ENCODE measurements at regions not wholly inside any gene's neighbourhood (a gene's known extent, or its start where the extent isn't known, plus 50 kb on each side); places are given as distances from the start of the nearest gene placed in this dataset.

GRCh38 chr12:92535961-92536360 lies 166.8 kb upstream of the PLEKHG7 start:
- Histone ChIP-seq H3K4me3 (ENCODE audit: low read depth, low read length, poor library complexity, severe bottlenecking) (no peak overlapping the region), H3K9me3 (ENCODE audit: low read depth, low read length, poor library complexity, severe bottlenecking) (no peaks in the 10 kb centered on the region), H3K4me1 (ENCODE audit: insufficient read depth, low read length, poor library complexity, severe bottlenecking) (peaks cover 10% of the 10 kb centered on the region), H3K27ac (ENCODE audit: low read depth, low read length, poor library complexity, severe bottlenecking) (no peak overlapping the region), H3K27me3 (replicated peaks; ENCODE audit: insufficient read depth, low read depth, low read length, poor library complexity) (no peaks in the 10 kb centered on the region), H3K36me3 (ENCODE audit: insufficient read depth, low read length, poor library complexity, severe bottlenecking) (no peaks in the 10 kb centered on the region)
- DNase-seq (ENCODE audit: low spot score) = no peak
- no TSS peak for BruUV-seq (replicated peaks)
- no peak for TF ChIP-seq EZH2 (IDR thresholded peaks at IDR 0.05; ENCODE audit: borderline replicate concordance, low read depth, low read length, poor library complexity, severe bottlenecking)
- TF ChIP-seq CTCF (conservative IDR thresholded peaks at IDR 0.05; ENCODE audit: low read depth, low read length) = no peak
- intact Hi-C loops (cut with micrococcal nuclease; ENCODE audit: unreplicated experiment) = no loop called here
- POLR2A ChIA-PET (ENCODE audit: low non-redundant PET) = no interaction called here
- CTCF ChIA-PET = no interaction called here

- H3K36me3 ChIP-seq (ENCODE audit: insufficient read depth, low read length, poor library complexity, severe bottlenecking) = no peaks in the 10 kb centered on the region
- no peak overlapping the region for H3K27ac ChIP-seq (ENCODE audit: low read depth, low read length, poor library complexity, severe bottlenecking)
- no peaks in the 10 kb centered on the region for H3K4me1 ChIP-seq (ENCODE audit: insufficient read depth, low read length, poor library complexity, severe bottlenecking)
- BruUV-seq (replicated peaks) = no TSS peak
- ChIA-PET CTCF (no interaction called here), POLR2A (ENCODE audit: low non-redundant PET) (no interaction called here)
- intact Hi-C loops (cut with micrococcal nuclease; ENCODE audit: unreplicated experiment) = no loop called here
- H3K4me3 ChIP-seq (ENCODE audit: low read depth, low read length, poor library complexity, severe bottlenecking) = no peak overlapping the region
- H3K27me3 ChIP-seq (replicated peaks; ENCODE audit: insufficient read depth, low read depth, low read length, poor library complexity) = no peaks in the 10 kb centered on the region
- TF ChIP-seq CTCF (conservative IDR thresholded peaks at IDR 0.05; ENCODE audit: low read depth, low read length) (no peak), EZH2 (IDR thresholded peaks at IDR 0.05; ENCODE audit: borderline replicate concordance, low read depth, low read length, poor library complexity, severe bottlenecking) (no peak)
- DNase-seq (ENCODE audit: low spot score) = no peak
- no peaks in the 10 kb centered on the region for H3K9me3 ChIP-seq (ENCODE audit: low read depth, low read length, poor library complexity, severe bottlenecking)
Measured at GRCh38 chr12:92533280-92533890, 169.4 kb upstream of the PLEKHG7 start.

- ChIA-PET POLR2A (ENCODE audit: low non-redundant PET) (no interaction called here), CTCF (no interaction called here)
- Histone ChIP-seq H3K4me1 (ENCODE audit: insufficient read depth, low read length, poor library complexity, severe bottlenecking) (no peaks in the 10 kb centered on the region), H3K36me3 (ENCODE audit: insufficient read depth, low read length, poor library complexity, severe bottlenecking) (no peaks in the 10 kb centered on the region), H3K27me3 (replicated peaks; ENCODE audit: insufficient read depth, low read depth, low read length, poor library complexity) (no peaks in the 10 kb centered on the region), H3K9me3 (ENCODE audit: low read depth, low read length, poor library complexity, severe bottlenecking) (no peaks in the 10 kb centered on the region), H3K27ac (ENCODE audit: low read depth, low read length, poor library complexity, severe bottlenecking) (no peak overlapping the region), H3K4me3 (ENCODE audit: low read depth, low read length, poor library complexity, severe bottlenecking) (no peak overlapping the region)
- TF ChIP-seq CTCF (conservative IDR thresholded peaks at IDR 0.05; ENCODE audit: low read depth, low read length) (no peak), EZH2 (IDR thresholded peaks at IDR 0.05; ENCODE audit: borderline replicate concordance, low read depth, low read length, poor library complexity, severe bottlenecking) (no peak)
- intact Hi-C loops (cut with micrococcal nuclease; ENCODE audit: unreplicated experiment) = no loop called here
- no peak for DNase-seq (ENCODE audit: low spot score)
- BruUV-seq (replicated peaks) = no TSS peak
Measured at GRCh38 chr12:92530706-92531105, 172.1 kb upstream of the PLEKHG7 start.

All from A673 (cell line).